ENCODE measurements at regions not wholly inside any gene's neighbourhood (a gene's known extent, or its start where the extent isn't known, plus 50 kb on each side); places are given as distances from the start of the nearest gene placed in this dataset.

- Mint-ChIP-seq H3K4me1 (no peaks in the 10 kb centered on the region), H3K36me3 (no peaks in the 10 kb centered on the region), H3K27me3 (no peaks in the 10 kb centered on the region), H3K9me3 (peaks cover 5% of the 10 kb centered on the region), H3K4me3 (no peak overlapping the region), H3K27ac (no peak overlapping the region)
- no peak for ATAC-seq (ENCODE audit: low read depth)
- POLR2A ChIA-PET: no interaction called here
- DNase-seq: no peak
Measured at GRCh38 chr5:68015381-68016302, 199.9 kb upstream of the PIK3R1 start.

GRCh38 chr5:68012831-68013230, 202.7 kb upstream of the PIK3R1 start:
- H3K27me3 Mint-ChIP-seq: no peaks in the 10 kb centered on the region
- DNase-seq (no peak), ATAC-seq (ENCODE audit: low read depth) (no peak)
- POLR2A ChIA-PET: no interaction called here
- no peak overlapping the region for H3K4me3 Mint-ChIP-seq
- no peaks in the 10 kb centered on the region for H3K4me1 Mint-ChIP-seq
- H3K9me3 Mint-ChIP-seq: peaks cover 2% of the 10 kb centered on the region
- no peaks in the 10 kb centered on the region for H3K36me3 Mint-ChIP-seq
- H3K27ac Mint-ChIP-seq: no peak overlapping the region

- ATAC-seq (ENCODE audit: low read depth): no peak
- Mint-ChIP-seq H3K4me1 (no peaks in the 10 kb centered on the region), H3K27me3 (no peaks in the 10 kb centered on the region), H3K4me3 (no peak overlapping the region), H3K9me3 (peaks cover 2% of the 10 kb centered on the region), H3K36me3 (no peaks in the 10 kb centered on the region), H3K27ac (no peak overlapping the region)
- POLR2A ChIA-PET: no interaction called here
- DNase-seq: no peak
Measured at GRCh38 chr5:68012429-68012828, 203.1 kb upstream of the PIK3R1 start.

- ATAC-seq (ENCODE audit: low read depth) (no peak), DNase-seq (no peak)
- Mint-ChIP-seq H3K4me3 (no peak overlapping the region), H3K27me3 (no peaks in the 10 kb centered on the region), H3K4me1 (no peaks in the 10 kb centered on the region), H3K27ac (no peak overlapping the region), H3K36me3 (no peaks in the 10 kb centered on the region), H3K9me3 (peaks cover 2% of the 10 kb centered on the region)
- POLR2A ChIA-PET: no interaction called here
Measured at GRCh38 chr5:68011801-68012200, 203.8 kb upstream of the PIK3R1 start.

GRCh38 chr5:68011259-68011760, 204.2 kb upstream of the PIK3R1 start:
- no peak for ATAC-seq (ENCODE audit: low read depth)

GRCh38 chr5:68010740-68011139, 204.8 kb upstream of the PIK3R1 start:
- POLR2A ChIA-PET: no interaction called here
- DNase-seq (no peak), ATAC-seq (ENCODE audit: low read depth) (no peak)
- no peaks in the 10 kb centered on the region for H3K4me1 Mint-ChIP-seq
- H3K4me3 Mint-ChIP-seq: no peak overlapping the region
- no peaks in the 10 kb centered on the region for H3K27me3 Mint-ChIP-seq
- no peaks in the 10 kb centered on the region for H3K36me3 Mint-ChIP-seq
- no peak overlapping the region for H3K27ac Mint-ChIP-seq
- H3K9me3 Mint-ChIP-seq: peaks cover 2% of the 10 kb centered on the region

More at GRCh38 chr5:68011259-68011760, 204.2 kb upstream of the PIK3R1 start:
- no peaks in the 10 kb centered on the region for H3K27me3 Mint-ChIP-seq
- no peaks in the 10 kb centered on the region for H3K4me1 Mint-ChIP-seq
- no peak overlapping the region for H3K4me3 Mint-ChIP-seq
- POLR2A ChIA-PET: no interaction called here
- H3K36me3 Mint-ChIP-seq: no peaks in the 10 kb centered on the region
- peaks cover 2% of the 10 kb centered on the region for H3K9me3 Mint-ChIP-seq
- no peak overlapping the region for H3K27ac Mint-ChIP-seq
- no peak for DNase-seq

GRCh38 chr5:68007451-68007850, 208.1 kb upstream of the PIK3R1 start:
- H3K27ac Mint-ChIP-seq: no peak overlapping the region
- peaks cover 2% of the 10 kb centered on the region for H3K9me3 Mint-ChIP-seq
- DNase-seq (no peak), ATAC-seq (ENCODE audit: low read depth) (no peak)
- no peaks in the 10 kb centered on the region for H3K27me3 Mint-ChIP-seq
- POLR2A ChIA-PET: no interaction called here
- H3K4me1 Mint-ChIP-seq: no peaks in the 10 kb centered on the region
- H3K36me3 Mint-ChIP-seq: no peaks in the 10 kb centered on the region
- H3K4me3 Mint-ChIP-seq: no peak overlapping the region

GRCh38 chr5:68002836-68003235, 212.7 kb upstream of the PIK3R1 start:
- Mint-ChIP-seq H3K36me3 (no peaks in the 10 kb centered on the region), H3K4me3 (no peak overlapping the region), H3K27me3 (no peaks in the 10 kb centered on the region), H3K9me3 (no peaks in the 10 kb centered on the region), H3K27ac (no peak overlapping the region), H3K4me1 (no peaks in the 10 kb centered on the region)
- POLR2A ChIA-PET: no interaction called here
- ATAC-seq (ENCODE audit: low read depth): no peak
- no peak for DNase-seq

- POLR2A ChIA-PET: no interaction called here
- Mint-ChIP-seq H3K27ac (no peak overlapping the region), H3K27me3 (no peaks in the 10 kb centered on the region), H3K36me3 (no peaks in the 10 kb centered on the region), H3K9me3 (no peaks in the 10 kb centered on the region), H3K4me3 (no peak overlapping the region), H3K4me1 (no peaks in the 10 kb centered on the region)
- ATAC-seq (ENCODE audit: low read depth) (no peak), DNase-seq (no peak)
Measured at GRCh38 chr5:68000805-68001204, 214.8 kb upstream of the PIK3R1 start.

- H3K27ac Mint-ChIP-seq: no peak overlapping the region
- no peaks in the 10 kb centered on the region for H3K4me1 Mint-ChIP-seq
- no peaks in the 10 kb centered on the region for H3K27me3 Mint-ChIP-seq
- no peak for DNase-seq
- POLR2A ChIA-PET: no interaction called here
- H3K36me3 Mint-ChIP-seq: no peaks in the 10 kb centered on the region
- H3K9me3 Mint-ChIP-seq: no peaks in the 10 kb centered on the region
- no peak for ATAC-seq (ENCODE audit: low read depth)
- no peak overlapping the region for H3K4me3 Mint-ChIP-seq
Measured at GRCh38 chr5:67999391-67999790, 216.2 kb upstream of the PIK3R1 start.

- Mint-ChIP-seq H3K36me3 (no peaks in the 10 kb centered on the region), H3K9me3 (no peaks in the 10 kb centered on the region), H3K4me3 (no peak overlapping the region), H3K27me3 (peaks cover under 1% of the 10 kb centered on the region), H3K4me1 (no peaks in the 10 kb centered on the region), H3K27ac (no peak overlapping the region)
- DNase-seq (no peak), ATAC-seq (ENCODE audit: low read depth) (no peak)
- POLR2A ChIA-PET: no interaction called here
Measured at GRCh38 chr5:67998709-67999261, 216.8 kb upstream of the PIK3R1 start.

GRCh38 chr5:67997892-67998457, 217.6 kb upstream of the PIK3R1 start:
- ATAC-seq (ENCODE audit: low read depth): no peak
- Mint-ChIP-seq H3K4me1 (no peaks in the 10 kb centered on the region), H3K9me3 (no peaks in the 10 kb centered on the region), H3K27me3 (peaks cover 2% of the 10 kb centered on the region), H3K36me3 (no peaks in the 10 kb centered on the region), H3K27ac (no peak overlapping the region), H3K4me3 (no peak overlapping the region)
- POLR2A ChIA-PET: no interaction called here
- DNase-seq: no peak

- Mint-ChIP-seq H3K36me3 (no peaks in the 10 kb centered on the region), H3K9me3 (no peaks in the 10 kb centered on the region), H3K4me1 (no peaks in the 10 kb centered on the region), H3K4me3 (no peak overlapping the region), H3K27me3 (peaks cover 2% of the 10 kb centered on the region), H3K27ac (no peak overlapping the region)
- POLR2A ChIA-PET: no interaction called here
- DNase-seq (no peak), ATAC-seq (ENCODE audit: low read depth) (no peak)
Measured at GRCh38 chr5:67997148-67997547, 218.4 kb upstream of the PIK3R1 start.

- no peaks in the 10 kb centered on the region for H3K4me1 Mint-ChIP-seq
Measured at GRCh38 chr5:67996596-67996995, 219.0 kb upstream of the PIK3R1 start.

More at GRCh38 chr5:67996596-67996995, 219.0 kb upstream of the PIK3R1 start:
- Mint-ChIP-seq H3K27me3 (peaks cover 2% of the 10 kb centered on the region), H3K9me3 (no peaks in the 10 kb centered on the region), H3K36me3 (no peaks in the 10 kb centered on the region), H3K27ac (no peak overlapping the region), H3K4me3 (no peak overlapping the region)
- ATAC-seq (ENCODE audit: low read depth) (no peak), DNase-seq (no peak)
- POLR2A ChIA-PET: no interaction called here
